ENCODE measurements at regions not wholly inside any gene's neighbourhood (a gene's known extent, or its start where the extent isn't known, plus 50 kb on each side); places are given as distances from the start of the nearest gene placed in this dataset.

GRCh38 chr9:105176194-105176593 is 68.3 kb upstream of the SLC44A1 start:
- no peak for TF ChIP-seq SNAI2 (CRISPR knock-in tag; IDR thresholded peaks at IDR 0.05)
- TF ChIP-seq PATZ1 (CRISPR knock-in tag; IDR thresholded peaks at IDR 0.05; ENCODE audit: borderline replicate concordance) = no peak
- no peak for TF ChIP-seq TSHZ2 (CRISPR knock-in tag; IDR thresholded peaks at IDR 0.05)
- TF ChIP-seq ZNF70 (CRISPR knock-in tag; IDR thresholded peaks at IDR 0.05) = no peak
- no peak for TF ChIP-seq POU6F1 (CRISPR knock-in tag; IDR thresholded peaks at IDR 0.05; ENCODE audit: borderline replicate concordance, low read depth)
- TF ChIP-seq CREB5 (CRISPR knock-in tag; IDR thresholded peaks at IDR 0.05; ENCODE audit: low read depth) = no peak
- TF ChIP-seq ESRRG (CRISPR knock-in tag; IDR thresholded peaks at IDR 0.05) = no peak
- no peak for TF ChIP-seq CSDC2 (CRISPR knock-in tag; IDR thresholded peaks at IDR 0.05)
- no peak for TF ChIP-seq RARB (CRISPR knock-in tag; IDR thresholded peaks at IDR 0.05)
- no peak for TF ChIP-seq ZFP30 (CRISPR knock-in tag; IDR thresholded peaks at IDR 0.05)
- no peak for TF ChIP-seq TCF4 (CRISPR knock-in tag; IDR thresholded peaks at IDR 0.05; ENCODE audit: borderline replicate concordance)
- TF ChIP-seq ZFP3 (CRISPR knock-in tag; IDR thresholded peaks at IDR 0.05) = no peak
